ENCODE measurements at regions not wholly inside any gene's neighbourhood (a gene's known extent, or its start where the extent isn't known, plus 50 kb on each side); places are given as distances from the start of the nearest gene placed in this dataset.

GRCh38 chr3:165503825-165504224, 307.6 kb upstream of the SLITRK3 start:
- TF ChIP-seq, protein P1, sequence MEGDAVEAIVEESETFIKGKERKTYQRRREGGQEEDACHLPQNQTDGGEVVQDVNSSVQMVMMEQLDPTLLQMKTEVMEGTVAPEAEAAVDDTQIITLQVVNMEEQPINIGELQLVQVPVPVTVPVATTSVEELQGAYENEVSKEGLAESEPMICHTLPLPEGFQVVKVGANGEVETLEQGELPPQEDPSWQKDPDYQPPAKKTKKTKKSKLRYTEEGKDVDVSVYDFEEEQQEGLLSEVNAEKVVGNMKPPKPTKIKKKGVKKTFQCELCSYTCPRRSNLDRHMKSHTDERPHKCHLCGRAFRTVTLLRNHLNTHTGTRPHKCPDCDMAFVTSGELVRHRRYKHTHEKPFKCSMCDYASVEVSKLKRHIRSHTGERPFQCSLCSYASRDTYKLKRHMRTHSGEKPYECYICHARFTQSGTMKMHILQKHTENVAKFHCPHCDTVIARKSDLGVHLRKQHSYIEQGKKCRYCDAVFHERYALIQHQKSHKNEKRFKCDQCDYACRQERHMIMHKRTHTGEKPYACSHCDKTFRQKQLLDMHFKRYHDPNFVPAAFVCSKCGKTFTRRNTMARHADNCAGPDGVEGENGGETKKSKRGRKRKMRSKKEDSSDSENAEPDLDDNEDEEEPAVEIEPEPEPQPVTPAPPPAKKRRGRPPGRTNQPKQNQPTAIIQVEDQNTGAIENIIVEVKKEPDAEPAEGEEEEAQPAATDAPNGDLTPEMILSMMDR (IDR thresholded peaks at IDR 0.05), result no peak
- no peak for TF ChIP-seq EP300 (IDR thresholded peaks at IDR 0.05)
- no peak for TF ChIP-seq POLR2A (IDR thresholded peaks at IDR 0.05)
- TF ChIP-seq POLR2AphosphoS5 (IDR thresholded peaks at IDR 0.05), result no peak

Measured in stomach (tissue), 4 donors.